Suprapubic skin (tissue), 4 donors: ENCODE measurements at regions not wholly inside any gene's neighbourhood (a gene's known extent, or its start where the extent isn't known, plus 50 kb on each side); places are given as distances from the start of the nearest gene placed in this dataset.

ENCODE experiments used
- CTCF ChIP-seq, 2 donors: fragments of 200-600 bp in 1 of 2; fragments of 450-650 bp in 1 of 2; sonication (generic) in 1 of 2; IDR thresholded peaks; one replicate each; pipeline ENCODE4 v1.5.1; 2016 to 2019; ENCODE audit warnings: antibody characterized with exemption in 2 of 2, mild to moderate bottlenecking in 1 of 2, moderate library complexity in 1 of 2
- POLR2A ChIP-seq, 2 donors: fragments of 450-650 bp; IDR thresholded peaks; one replicate each; pipeline ENCODE4 v1.6.1; 2017; ENCODE audit warnings: antibody characterized with exemption in 2 of 2, mild to moderate bottlenecking in 2 of 2, moderate library complexity in 2 of 2
- POLR2AphosphoS5 ChIP-seq, 3 donors: sonication (generic); formaldehyde crosslinking; IDR thresholded peaks; one replicate each; pipeline ENCODE4 v1.6.1; 2017; ENCODE audit warnings: antibody characterized with exemption in 3 of 3

DNA sequence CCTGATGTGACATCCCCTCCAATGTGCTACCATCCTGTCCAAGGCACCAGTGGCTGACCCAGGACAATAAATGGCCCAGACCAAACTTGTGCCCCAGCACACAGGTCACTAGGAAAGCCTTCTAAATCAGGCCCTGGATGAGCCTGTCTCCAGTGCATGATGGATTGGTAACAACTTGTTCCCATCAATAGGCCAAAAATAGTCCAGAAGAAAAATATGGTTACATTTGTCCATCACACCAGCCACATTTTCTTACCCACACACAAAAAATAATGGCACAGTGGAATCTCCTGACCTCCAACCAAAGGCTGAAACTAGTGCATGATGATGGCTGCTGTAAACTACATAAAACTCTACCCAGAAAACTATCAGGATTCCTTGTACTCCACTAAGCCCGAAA lies 228.4 kb downstream of the SPTSSA start:
- TF ChIP-seq CTCF (IDR thresholded peaks at IDR 0.05) = no peak
- no peak for TF ChIP-seq POLR2A (IDR thresholded peaks at IDR 0.05)
- no peak for TF ChIP-seq POLR2AphosphoS5 (IDR thresholded peaks at IDR 0.05)
